GM18873 (cell line): ENCODE measurements at regions not wholly inside any gene's neighbourhood (a gene's known extent, or its start where the extent isn't known, plus 50 kb on each side); places are given as distances from the start of the nearest gene placed in this dataset.

ENCODE experiments used
- ATAC-seq: cut with Tn5 transposase; IDR thresholded peaks from one replicate; pipeline ENCODE4 v1.9.1; 2021; ENCODE audit warnings: mild to moderate bottlenecking, moderate library complexity, moderate number of reproducible peaks; ENCODE audit not compliant: unreplicated experiment, low FRiP score

DNA sequence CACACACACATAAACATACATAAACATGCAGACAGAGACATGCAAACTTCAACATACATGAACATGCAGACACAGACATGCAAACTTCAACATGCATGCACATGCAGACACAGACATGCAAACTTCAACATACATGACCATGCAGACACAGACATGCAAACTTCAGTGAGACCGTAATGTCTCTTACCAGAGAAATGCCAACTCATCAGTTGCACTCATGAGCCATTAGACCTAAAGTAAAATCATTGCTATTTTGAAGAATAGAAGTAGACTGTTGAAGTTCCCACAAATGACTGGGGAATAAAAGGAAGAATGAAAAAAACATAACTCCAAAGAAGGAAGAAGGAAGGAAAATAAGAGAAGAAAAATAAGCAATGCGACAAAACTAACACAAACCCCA lies 1044.0 kb upstream of the TMEM132C start:
- ATAC-seq: no peak

DNA sequence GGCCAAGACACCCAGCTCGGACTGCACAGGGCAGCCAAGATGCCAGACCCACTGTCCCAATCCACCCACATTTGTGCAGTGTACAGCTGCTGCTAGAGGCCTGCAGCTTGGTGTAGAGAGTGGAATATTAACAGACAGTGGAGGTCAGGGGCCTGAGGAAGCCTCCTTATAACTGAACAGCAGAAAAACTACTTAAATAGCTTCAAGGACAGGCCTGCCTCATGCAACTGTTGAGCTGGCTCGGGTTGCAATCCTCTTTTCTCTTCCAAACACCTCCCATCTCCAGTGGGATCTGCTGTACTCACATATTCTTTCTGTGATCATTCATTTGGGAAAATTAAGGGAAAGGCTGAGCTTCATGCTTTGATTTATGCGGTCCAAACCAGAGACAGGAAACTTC lies 1043.2 kb upstream of the TMEM132C start:
- ATAC-seq: no peak

DNA sequence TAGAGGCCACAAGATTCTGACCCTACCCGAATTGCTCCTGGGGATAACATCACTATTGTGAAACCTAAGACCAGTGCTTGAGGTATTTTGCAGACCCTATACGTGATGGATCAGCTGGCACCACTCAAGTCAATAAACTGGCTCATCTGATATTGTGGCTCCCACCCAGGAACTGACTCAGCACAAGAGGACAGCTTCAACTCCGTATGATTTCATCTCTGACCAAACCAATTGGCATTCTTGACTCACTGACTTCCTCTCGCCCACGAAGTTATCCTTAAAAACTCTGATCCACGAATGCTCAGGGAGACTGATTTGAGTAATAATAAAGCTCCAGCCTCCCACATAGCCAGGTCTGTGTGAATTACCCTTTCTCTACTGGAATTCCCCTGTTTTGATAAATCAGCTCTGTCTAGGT lies 1036.1 kb upstream of the TMEM132C start:
- ATAC-seq: no peak

DNA sequence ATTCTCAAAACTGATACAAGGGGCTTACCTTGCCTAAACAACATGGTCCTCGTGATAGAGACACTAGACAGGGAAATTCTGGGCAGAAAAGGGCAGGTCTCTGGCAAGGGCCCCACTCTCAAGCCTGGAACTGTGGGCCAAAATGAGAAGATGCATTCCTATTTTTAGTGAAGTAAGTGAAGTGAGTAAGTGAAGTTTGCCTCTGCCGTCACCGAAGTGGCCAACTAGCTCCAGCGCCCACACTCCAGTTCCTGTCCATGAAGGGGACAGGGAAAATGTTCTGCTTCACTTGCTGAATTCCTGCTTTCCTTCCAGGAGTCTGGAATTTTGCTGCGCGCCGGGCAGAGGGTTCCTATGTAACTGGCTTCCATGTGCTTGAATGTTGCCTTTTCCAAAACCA lies 1035.6 kb upstream of the TMEM132C start:
- no peak for ATAC-seq

DNA sequence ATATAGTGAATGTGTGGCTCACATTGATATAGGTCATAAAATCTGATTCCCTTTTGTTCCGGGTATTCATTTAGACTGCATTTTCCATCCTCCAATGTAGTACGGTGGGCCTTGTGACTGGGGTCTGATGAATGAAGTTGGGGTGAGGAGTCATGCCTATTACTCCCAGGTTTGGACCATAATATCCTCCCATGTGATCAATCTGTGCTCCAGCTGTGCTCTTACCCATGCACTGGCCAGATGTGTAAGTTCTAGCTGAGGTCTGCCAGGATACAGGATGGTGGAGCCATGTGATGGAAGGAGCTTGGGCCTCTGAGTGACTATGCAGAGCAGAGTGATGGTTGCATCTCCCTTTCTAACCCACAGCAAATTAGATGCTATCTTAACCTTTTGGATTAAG lies 1034.0 kb upstream of the TMEM132C start:
- no peak for ATAC-seq

DNA sequence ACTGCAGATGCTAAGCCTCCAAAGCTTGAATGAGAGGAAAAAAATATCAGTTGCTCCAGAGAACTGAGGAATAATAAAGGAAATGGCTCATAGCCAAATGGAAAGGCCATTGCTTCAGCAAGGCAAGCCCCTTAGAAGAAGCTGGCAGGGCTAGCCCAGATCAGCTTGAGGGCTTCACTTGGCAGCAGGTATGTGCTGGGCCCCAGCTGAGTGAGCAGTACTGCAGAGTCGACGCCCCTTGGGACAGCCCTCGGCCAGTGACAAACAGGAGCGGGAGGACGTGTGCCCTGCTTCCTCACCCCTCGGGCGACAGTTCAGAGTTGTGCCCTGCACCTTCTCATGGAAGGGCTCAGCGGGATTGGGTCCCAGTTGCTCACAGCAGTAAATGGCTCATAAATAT lies 1031.2 kb upstream of the TMEM132C start:
- ATAC-seq: no peak

DNA sequence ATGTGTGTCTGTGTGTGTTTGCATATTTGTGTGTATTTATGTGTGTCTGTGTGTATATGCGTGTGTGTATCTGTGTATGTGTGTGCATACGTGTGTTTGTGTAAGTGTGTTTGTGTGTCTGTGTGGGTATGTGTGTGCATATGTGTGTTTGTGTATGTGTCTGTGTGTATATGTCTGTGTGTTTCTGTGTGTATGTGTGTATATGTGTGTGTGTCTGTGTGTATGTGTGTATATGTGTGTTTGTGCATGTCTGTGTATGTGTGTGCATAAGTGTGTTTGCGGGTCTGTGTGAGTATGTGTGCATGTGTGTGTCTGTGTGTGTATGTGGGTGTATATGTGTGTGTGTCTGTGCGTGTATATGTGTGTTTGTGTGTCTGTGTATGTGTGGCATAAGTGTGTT lies 1030.5 kb upstream of the TMEM132C start:
- no peak for ATAC-seq

DNA sequence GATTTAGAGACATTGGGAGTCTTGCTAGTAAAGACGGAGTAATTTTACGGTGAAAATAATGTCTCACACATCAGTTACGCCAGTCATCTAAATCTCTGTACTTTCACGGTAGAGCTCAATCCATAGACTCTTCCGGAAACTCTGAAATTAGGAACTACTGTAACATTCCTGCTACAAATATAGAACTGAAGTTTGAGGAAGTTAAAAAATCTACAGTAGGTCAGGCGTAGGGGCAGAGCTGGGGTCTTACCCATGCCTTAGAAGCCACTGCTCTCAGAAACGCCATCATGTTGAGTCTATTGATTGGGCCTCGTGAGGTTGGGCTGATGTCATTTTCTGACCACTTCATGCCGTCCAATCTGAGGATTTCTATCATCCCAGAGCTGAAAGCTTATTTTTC lies 1029.8 kb upstream of the TMEM132C start:
- ATAC-seq: no peak

DNA sequence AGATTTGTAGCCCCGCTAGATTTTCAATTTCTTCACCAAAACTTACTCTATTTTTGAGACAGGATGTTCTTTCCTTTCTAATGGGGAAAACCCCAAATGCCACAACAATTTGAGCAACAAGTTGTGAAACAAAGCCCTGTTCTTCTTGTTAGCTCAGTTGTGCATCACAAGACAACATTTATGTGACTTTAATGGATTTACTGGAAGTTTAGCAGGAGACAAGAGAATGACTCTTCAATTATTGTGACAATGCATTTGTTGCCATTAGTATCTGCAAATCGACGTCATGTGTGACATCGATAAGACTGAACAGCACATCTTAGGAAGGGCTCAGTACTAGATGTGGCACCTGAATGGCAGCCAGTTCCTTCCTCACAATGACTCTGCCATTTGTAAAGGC lies 1028.9 kb upstream of the TMEM132C start:
- ATAC-seq: no peak

DNA sequence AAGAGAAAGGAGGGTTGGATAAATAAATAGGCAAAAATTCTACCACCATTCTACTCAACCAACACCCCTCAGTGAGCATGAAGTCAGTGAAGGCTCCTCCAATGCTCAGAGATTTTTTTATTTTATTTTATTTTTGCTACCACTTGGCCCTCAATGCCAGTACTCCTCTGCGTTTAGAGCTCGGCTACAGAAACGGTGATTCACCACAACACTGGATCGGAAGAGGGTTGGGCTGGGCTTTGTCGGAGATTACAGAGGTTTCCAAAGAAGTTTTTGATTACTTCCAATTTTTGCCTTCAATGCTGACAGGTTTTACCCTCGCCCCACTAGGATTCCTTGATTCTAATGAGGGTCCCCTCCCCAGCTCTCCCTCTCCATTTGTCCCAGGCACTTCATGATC lies 1027.2 kb upstream of the TMEM132C start:
- no peak for ATAC-seq

DNA sequence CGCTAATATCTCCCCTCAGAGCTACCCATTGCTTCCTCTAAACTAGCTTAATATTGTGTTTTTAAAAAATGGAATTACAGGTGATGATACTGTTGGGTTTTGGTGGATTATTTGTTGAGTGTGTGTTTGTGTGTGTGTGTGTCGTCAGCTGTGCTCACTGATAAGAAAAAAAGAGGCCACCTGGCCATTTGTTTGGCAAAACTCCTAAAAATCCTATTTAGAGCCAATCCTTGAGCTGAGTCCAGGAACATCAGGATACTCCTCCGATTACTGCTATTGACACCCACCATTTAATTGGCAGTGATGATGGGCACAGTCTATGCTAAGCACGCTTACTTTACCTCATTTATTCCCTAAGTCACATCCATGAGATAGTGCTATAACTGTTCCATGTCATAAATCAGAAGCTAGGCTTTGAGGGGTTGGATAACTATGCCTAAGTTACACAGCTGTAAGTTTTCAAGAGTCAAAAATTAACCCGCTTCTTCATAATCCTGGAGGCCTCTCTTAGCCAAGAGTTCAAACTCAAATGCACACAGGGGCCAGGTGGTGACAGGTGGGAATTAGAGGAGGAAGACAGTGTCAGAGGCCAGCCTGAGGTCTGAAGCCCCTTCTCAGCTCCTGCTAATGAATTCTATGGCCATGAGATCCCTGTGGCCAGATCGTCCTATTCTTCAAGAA lies 1026.6 kb upstream of the TMEM132C start:
- ATAC-seq: no peak

DNA sequence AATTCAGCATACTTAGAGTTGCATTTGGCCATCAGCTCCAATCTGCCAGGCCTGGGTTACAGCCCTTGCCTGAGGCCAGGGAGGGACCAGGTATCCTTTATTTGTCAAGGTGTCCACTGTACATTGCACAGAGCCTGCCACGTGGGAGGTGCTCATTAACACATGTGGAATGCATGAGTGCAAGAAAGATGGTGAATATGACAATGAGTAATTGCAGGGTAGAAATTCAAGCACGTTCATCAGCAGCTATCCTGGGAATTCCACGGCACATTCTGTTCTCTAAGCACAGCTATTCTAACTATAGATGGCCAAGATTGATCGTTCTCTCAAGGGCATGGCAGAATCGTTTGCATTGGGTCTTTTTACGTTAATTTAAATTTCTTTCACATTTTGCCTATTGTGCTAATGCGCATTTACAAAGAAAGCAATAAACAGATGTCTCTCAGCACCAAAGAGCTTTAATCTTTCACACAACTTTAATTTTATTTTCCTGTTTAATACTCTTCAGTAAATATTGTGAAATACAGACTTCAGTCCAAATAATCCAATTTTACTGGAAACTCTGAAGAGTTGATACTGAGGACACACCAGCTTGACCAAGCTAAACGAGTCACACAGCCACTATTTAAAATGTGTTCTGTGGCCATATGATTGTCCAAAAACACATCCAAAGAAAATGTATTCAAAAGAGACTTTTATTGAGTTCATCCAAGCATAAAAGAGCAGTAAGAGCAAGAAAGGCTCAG lies 1025.7 kb upstream of the TMEM132C start:
- ATAC-seq: no peak

DNA sequence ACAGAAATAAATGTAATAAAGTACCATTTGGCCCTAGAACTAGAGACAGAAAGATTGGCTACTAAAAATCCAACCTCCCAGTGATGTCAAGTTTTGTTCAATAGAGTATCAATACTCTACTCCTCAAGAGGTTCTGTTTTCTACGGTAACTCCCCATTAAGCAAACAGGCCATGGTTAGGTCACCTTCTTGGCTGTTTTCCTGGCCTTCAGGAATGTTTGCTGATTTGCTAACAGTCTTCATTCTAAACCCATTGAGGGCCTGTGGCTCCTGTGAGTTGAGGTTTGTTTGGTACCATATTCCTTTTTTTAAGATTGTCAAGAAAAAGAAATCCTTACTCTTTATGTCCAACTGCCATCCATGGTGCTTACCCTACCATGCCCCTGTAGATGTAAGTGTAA lies 1022.0 kb upstream of the TMEM132C start:
- no peak for ATAC-seq

DNA sequence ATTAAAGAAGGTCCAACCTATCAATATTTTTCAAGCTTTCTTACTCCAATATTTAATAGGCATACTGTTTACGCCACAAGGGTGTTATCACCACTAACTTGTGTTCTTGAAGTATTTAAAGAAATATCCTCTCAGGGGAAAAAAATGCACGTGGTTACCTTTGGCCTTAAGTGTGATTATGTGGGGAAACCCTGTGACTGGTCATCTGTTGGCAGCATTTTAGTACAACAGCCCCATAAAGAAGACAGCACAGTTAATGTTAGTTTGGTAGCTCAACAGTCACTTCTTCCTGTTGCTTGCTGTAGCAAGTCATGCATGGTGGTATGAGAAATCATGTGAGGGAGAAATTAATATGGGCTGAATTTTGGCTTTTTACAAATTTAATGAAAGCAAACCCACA lies 1021.5 kb upstream of the TMEM132C start:
- no peak for ATAC-seq

DNA sequence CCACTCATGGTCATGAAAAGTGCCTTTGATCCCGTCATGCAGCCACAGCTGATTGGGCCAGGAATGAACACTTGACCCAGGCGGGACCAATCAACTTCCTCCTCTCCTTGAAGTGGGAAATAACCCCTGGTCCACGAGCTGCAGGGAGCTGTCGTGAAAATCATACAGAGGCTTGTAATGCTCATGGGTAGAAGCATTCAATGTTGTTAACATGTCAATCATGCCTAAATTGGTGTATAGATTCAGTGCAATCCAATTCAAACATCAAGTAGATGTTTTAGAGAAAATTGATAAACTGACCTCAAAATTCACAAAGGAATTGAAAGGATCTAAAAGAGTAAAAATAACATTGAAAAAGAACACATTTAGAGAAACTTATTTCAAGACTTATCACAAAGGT lies 1019.0 kb upstream of the TMEM132C start:
- ATAC-seq: no peak

DNA sequence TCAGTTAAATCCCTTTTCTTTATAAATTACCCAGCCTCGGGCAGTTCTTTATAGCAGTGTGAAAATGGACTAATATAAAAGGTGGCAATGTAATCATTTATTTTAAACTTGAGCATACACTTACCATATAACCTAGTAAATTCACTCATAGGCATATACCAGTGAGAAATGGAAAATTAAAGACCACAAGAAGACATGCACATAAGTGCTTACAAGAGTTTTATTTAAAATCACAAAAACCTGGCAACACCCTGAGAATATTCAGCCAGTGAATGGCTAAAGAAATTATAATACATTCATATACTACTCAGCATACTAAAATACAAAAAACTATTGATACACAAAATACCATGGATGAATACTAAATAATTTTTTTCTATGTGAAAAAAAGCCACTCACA lies 1017.5 kb upstream of the TMEM132C start:
- ATAC-seq: no peak

DNA sequence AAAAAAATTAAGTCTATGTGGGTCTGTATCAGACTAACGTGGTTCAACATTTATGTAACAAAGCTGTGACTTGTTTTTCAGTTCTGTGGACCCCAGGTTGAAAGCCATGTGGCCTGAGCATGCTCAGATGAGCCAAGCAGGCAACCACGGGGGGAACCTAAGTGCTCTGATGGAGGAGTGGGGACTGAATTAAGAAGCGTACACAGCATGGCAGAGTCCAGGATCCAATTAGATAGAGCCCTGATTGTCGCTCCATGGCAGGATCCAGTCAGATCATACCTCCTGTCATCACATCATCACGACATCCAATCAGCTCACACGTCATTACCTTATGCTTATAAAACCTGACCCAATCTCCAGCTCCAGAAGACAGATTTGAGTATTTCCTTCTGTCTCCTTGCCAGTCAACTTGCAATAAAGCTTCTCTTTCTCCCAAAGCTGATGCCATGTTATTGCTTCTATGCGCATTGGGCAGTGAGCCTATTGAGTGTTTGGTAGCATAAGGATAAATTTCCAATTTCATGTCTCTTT lies 1013.1 kb upstream of the TMEM132C start:
- no peak for ATAC-seq

DNA sequence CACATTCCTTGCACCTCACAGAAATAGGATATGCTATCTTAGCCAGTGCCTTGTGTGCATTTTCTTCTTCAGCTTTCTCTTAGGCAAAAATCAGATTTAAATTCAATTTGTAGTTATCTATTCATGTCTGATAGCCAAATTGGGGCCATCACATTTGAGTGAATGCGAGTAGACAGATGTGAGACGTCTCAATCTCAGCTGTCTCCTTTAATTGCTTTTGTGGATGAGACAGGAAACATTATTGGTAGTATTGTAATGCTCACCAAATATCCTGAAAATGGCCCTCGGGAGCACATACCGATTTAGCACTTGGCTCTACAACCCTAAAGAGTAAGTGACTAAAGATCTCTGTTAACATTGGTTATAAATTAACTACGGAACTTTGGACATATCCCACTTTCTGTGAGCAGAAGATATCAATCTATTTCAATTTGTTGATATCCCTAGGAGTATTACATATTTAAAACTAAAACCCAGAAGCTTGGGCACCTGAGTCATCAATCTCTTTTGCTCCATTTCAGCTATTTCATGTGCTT lies 1012.5 kb upstream of the TMEM132C start:
- no peak for ATAC-seq

DNA sequence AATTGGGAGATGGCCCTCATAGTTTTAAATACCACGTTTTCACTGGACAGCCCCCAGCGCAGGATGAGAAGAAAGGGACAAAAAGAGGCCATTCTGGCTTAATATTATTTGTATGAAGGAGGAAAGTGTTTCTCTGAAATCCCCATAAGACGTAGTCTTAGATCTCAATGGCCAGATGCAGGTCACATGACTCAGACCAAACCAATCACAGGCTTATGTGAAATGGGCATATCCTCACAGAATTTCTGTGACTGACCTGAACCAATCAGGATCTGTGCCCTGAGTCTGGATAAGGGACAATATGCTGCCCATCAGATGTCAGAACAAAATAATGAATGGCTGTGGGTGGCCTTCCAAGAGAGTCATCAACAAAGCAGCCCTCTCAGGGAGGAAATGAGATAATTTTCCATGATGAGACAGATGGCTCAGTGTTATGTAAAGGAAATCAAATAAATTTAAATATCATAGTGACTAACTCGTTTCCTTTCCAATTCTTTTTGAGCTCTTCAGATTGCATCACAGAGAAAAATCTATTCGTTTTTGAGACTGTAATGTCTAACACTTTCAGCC lies 1009.5 kb upstream of the TMEM132C start:
- ATAC-seq: no peak

DNA sequence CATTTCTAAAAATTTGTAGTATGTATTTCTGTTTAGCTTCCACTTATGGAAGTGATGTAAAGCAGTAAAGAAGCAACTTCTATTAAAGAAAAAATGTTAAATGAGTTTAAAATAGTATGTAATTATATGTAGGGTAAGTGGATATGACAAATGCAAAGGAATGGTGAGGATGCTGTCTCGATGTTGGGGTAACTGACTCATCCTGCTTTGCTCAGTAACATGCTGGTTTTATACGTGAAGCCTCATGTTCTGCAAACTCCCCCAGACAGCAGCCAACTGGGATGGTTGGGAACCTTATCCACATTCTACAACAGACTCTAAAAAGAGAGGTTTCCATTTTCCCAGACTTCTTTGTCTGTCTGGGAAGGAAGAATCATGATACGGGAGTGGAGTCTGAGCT lies 1006.4 kb upstream of the TMEM132C start:
- ATAC-seq: no peak

DNA sequence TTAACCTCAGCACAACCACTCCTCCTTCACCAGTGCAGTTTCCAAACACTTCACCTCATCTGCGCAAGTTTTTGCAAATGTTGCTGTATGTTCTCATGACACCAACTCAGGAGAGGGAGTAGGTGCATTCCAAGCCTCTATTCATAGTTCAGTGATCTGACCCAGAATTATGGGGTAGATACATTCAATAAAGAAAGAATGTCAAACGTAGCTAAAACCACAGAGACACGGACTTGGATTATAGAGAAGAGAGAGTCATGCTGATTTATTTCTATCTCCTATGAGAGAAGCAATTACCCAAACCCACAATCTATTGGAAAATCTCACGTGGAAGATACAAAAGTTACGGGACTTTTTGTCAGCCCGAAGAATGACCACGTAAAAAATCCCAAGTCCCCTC lies 1006.0 kb upstream of the TMEM132C start:
- ATAC-seq: no peak
